22Rv1 (cell line): ENCODE measurements at regions not wholly inside any gene's neighbourhood (a gene's known extent, or its start where the extent isn't known, plus 50 kb on each side); places are given as distances from the start of the nearest gene placed in this dataset.

Experiments
- H3K27ac ChIP-seq: fragments of 450-650 bp; 2 replicates; pipeline ENCODE4 v1.5.1; 2017
- CTCF ChIP-seq: fragments of 450-650 bp; IDR thresholded peaks from 2 replicates; pipeline ENCODE4 v1.5.1; 2017; ENCODE audit warnings: mild to moderate bottlenecking
- ZFX ChIP-seq: fragments of 450-650 bp; IDR thresholded peaks from 2 replicates; pipeline ENCODE4 v1.6.1; 2017; ENCODE audit warnings: antibody characterized with exemption, borderline replicate concordance

- TF ChIP-seq CTCF, result no peak
- no peak for TF ChIP-seq ZFX
- no peak overlapping the region for H3K27ac ChIP-seq
Observed at GRCh38 chr1:176271572-176271971, 64.5 kb upstream of the COP1 start.
